Stimulated activated CD4-positive, alpha-beta T cell treated with anti-CD3 and anti-CD28 coated beads, TNF-alpha, amount 100 ng/mL, for 24 hours (primary cell): ENCODE measurements at regions not wholly inside any gene's neighbourhood (a gene's known extent, or its start where the extent isn't known, plus 50 kb on each side); places are given as distances from the start of the nearest gene placed in this dataset.
"Not testable (repeated sequence)": the region's sequence is repeated elsewhere in the genome, so short reads cannot be mapped to it uniquely, and the experiment has no call there.

Experiments
- DNase-seq, 3 experiments: peaks; one replicate each; pipeline ENCODE4 v3.0.0-alpha.2; 2020; ENCODE audit warnings: low read depth in 3 of 3

DNA sequence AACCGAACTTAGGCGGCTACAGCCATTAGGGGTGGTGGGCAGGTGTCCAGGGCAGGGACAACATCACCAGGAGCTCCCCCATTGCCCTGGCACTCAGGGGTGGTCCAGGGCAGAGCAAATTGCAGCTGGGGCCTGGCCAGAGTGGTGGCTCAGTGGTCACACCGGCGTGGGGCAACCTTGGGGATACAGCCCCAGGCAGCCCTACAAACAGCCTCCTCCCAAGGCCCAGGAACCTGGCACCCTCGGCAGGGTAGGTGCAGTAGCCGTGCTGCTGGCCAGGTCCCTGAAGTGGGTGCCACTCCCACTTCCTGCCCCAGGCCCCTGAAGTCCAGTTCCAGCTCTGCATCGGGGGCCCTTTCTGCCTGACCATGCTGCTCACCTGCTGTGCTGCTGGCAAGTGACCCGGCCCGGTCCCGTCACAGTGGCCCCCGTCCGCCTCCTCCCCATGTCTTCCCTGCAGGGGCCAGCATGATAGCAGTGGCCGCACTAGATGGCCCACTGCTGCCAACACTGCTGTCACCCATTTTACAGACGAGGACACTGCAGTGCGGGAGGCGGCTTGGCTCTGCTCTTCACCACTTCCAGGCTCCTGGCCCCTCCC, 712.8 kb downstream of the MATN1 start:
- no peak for DNase-seq

- DNase-seq = no peak
Measured at GRCh38 chr1:30009720-30010119, 713.7 kb downstream of the MATN1 start.

DNA sequence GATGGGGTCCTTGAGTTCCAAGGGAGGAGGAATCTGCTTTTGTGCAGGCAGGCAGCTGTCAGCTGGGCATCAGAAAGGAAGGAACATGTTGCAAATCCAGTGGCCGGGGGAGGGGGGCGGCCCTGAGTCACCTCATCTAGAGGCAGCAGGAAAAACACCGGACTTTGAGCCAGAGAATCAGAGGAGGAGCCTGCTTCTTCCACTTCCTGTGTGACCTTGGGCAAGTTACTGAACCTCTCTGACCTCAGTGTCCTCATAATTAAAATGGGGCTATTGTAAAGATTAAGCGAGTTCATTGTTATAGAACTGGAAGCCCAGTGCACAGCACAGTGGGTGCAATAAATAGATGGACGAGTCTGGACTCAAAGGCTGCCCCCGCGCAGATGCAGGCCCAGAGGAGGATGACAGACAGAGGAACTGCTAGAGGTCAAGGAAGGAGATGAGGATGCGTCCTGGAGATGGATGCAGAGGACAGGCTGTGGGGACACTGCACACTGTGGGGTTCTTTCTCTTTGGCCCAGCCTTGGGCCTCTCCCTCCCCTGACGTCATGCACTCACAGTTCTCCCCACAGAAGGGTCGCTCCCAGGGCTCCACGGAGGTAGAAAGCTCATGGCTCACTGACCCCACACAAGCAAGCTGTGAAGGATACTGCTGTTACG, 714.3 kb downstream of the MATN1 start:
- DNase-seq = no peak

DNA sequence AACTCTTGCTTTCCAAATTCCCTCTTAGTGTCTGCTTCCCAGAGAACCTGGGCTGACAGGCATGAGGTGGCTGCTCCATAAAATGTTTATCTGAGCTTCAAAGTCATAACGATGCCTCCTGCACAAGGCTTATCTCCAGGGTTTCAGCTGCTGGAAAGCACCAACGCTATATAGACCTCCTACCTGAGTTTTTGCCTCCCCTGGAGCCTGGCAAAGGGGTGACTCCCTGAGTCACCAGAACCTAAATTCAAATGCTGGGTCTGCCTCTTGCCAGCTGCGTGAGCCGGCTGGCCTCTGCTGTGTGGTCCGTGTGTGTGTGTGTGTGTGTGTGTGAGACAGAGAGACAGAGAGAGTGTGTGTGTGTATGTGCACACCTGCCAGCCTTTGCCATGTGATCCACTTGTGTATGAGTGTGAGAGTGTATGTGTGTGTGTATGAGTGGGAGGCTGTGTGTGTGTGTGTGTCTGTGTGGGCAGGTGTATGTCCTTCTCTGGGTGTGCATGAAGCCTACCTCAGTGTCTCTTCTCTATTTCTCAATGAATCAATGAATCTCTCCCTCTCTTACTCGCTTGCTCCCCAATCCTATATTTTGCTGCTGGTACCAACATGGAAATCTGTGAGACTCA, 714.9 kb downstream of the MATN1 start:
- no peak for DNase-seq

DNA sequence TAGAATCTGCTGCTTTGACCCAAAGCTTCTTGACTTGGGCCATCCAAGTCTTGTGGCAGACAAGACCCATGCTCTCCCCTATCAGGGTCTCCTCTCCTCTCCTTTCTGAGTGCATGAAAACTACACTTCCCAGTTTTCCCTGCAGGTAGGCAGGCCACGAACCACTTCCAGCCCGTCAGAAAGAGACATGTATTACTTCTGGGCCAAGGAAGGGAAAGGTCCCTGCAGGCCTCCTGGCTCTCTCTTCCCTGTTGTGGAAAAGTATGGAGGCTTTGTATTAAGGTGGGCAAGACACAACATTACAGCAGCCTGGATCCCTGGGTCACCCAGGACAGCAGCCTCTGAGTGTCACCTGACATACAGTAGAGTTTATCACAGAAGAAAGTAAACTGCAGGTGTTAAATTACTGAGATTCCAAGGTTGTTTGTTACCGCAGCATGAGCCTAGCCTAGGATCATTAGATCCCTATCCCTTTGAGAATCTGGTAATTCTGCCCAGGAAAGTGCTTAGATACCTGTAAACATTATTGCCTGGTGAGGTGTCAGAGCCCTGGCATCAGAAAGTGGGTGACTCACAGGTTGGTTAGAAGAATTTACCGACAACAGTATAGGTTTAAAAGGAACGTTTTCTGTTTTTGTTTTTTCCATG, 717.3 kb downstream of the MATN1 start:
- DNase-seq = no peak

- no peak for DNase-seq
Measured at GRCh38 chr1:30001732-30002039, 721.7 kb downstream of the MATN1 start.

- DNase-seq = no peak
Measured at GRCh38 chr1:30001011-30001731, 722.2 kb downstream of the MATN1 start.

- DNase-seq = no peak
Measured at GRCh38 chr1:30000266-30000665, 723.1 kb downstream of the MATN1 start.

DNA sequence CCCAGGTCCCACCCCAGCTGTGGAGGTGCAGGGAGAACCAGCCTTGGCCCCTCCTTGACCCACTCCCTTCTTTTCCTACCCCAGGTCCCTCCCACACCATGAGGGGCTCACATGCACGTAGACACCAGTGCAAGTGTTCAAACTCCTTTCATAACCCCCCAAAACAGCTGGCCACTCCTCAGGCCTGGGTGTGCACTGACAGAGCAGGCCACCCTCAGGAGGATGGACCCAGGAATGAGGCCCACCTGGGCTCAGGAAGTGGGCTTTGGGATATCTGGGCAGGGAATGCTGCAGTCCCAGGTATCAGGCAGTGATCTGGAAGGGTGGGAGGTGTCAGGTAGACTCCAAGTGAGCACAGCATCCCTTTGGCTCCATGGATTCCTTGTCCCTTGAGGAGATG, 723.8 kb downstream of the MATN1 start:
- DNase-seq = no peak

DNA sequence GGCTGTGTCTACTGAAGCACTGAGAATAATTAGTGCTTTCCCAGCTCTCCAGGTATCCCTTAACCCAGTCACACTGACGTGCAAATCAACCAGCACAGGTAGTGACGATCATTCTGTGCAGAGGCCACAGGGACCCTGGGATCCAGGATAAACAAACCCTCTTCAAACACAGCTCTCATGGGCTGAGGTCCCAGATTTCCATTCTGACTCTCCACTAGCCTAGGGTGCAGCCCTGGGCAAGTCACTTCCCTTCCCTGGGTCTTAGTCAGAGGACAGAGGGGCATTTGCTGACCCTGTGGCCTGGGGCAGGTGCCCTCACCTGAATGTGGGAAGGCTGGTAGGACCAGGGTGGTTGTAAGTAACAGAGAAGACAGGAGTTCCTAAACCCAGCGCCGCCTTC, 724.7 kb downstream of the MATN1 start:
- no peak for DNase-seq

- DNase-seq = not testable (repeated sequence)
Measured at GRCh38 chr1:29997818-29998217, 725.6 kb downstream of the MATN1 start.

- no peak for DNase-seq
Measured at GRCh38 chr1:29993950-29994349, 729.4 kb downstream of the MATN1 start.

DNA sequence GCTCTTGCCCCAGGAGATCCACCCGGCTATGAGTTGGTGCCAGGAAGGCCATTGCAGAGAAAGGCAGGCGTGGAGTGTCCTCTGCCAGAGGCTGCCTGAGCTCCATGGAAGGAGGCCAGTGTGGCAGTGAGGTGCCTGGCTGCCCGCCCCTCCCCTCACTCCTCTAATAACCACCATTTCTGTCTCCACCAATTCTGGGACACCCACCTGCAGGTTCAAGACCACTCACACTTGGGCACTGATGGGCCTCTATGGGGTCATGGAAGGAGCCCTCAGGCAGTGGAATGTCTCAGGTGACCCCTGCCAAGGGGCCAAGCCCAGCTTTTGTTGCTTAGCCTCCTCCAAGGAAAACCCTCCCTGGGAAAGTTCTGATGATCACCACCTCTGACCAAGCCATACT, 731.6 kb downstream of the MATN1 start:
- no peak for DNase-seq

DNA sequence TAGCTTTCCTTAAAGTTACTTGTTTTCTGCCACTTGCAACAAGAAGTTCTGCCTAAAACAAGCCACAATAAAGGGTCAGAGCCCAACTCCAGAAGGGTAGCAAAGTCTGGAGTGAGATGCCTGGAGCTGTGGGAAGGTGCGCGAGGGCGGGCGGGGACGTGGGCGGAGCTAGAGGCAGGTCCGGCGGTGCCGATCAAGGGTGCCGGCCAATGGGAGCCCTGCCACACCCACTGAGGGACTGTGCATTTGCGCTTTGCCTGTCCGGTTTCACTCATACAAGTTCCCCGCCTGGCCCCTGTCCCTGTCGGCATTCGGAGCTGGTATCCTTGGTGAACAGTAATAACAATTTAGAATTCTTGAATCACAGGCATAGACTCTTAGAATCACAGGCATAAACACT, 732.4 kb downstream of the MATN1 start:
- no peak for DNase-seq

GRCh38 chr1:29990304-29990703, 733.1 kb downstream of the MATN1 start:
- DNase-seq = no peak

DNA sequence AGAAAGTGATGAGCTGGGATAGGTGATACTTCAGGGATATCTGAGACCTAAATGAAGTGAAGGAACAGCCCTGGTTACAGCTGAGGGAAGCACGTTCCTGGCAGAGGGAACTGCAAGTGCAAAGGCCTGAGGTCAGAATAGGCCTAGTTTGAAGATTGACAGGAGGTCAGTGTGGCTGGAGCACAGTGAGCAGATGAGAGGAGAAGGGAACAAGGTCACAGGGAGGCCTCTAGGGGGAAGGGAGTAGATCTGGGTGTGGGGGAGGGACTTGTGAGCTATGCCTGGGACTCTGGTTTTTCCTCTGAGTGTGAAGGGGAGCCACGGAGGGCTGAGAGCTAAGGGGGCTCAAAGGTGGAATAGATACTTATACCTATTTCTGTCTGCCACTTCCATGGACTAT, 736.4 kb downstream of the MATN1 start:
- DNase-seq = no peak

DNA sequence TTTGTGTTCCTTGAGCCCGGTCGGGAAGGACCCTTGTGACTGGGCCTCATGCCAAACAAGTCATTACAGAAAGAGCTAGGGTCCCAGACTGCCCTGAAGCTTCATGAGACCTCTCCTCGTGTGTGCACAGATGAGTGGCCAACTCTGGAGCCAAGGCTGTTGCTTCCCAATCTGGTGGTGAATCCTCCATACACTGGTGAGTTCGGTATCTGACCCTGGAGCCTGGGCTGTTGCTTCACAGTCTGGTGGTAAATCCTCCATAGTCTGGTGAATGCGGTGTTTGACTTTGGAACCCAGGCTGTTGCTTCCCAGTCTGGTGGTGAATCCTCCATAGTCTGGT, 737.8 kb downstream of the MATN1 start:
- DNase-seq = no peak

DNA sequence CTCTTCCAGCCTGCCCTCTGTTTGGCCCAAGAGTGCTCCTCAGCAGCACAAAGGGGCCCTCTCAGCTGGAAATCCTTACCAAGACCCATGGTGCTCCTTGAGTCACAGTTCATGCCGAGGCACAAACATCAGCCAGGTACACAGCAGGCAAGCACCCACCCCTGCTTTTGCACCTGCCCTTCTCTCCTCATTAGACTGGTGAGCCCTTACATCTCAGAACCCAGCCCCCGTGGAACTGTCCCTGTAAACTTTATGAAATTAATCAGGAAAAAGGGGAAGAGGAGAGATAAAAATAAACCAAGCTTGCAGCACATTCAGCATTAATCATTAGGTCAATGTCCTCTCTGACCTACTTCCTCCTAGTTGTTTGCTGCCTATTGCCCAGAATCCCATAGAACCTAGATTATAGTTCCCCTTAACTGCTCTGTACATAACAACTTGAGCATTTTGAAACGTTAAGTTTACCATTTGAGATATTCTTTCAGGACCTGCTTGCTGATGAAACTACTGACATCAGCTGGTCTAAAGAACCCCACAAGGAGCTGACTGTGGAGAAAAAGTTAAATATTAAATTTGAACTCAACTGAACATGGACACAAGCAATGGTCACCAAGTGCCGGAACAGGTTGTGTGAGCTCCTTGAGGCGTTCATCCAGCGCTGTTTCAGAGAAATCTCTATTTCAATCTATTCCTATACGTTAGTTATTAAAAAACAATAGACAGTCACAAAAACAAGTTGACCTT, 738.4 kb downstream of the MATN1 start:
- DNase-seq = no peak

- DNase-seq = no peak
Measured at GRCh38 chr1:29984166-29984861, 739.1 kb downstream of the MATN1 start.

- no peak for DNase-seq
Measured at GRCh38 chr1:29983321-29983720, 740.1 kb downstream of the MATN1 start.

- no peak for DNase-seq
Measured at GRCh38 chr1:29981586-29982239, 741.7 kb downstream of the MATN1 start.
